Smooth muscle cell (in vitro differentiated cells): ENCODE measurements at regions not wholly inside any gene's neighbourhood (a gene's known extent, or its start where the extent isn't known, plus 50 kb on each side); places are given as distances from the start of the nearest gene placed in this dataset.

Experiments used
- DNase-seq: peaks from one replicate; lab custom pipeline; 2025; ENCODE audit not compliant: unreplicated experiment; lab: John Stamatoyannopoulos, UW
- H2AFZ ChIP-seq: fragments of 200-600 bp; sonication (generic); 2 replicates; pipeline ENCODE4 v1.6.0; 2016; ENCODE audit warnings: antibody characterized with exemption, low read depth, mild to moderate bottlenecking
- H3F3A ChIP-seq: fragments of 200-600 bp; sonication (generic); 2 replicates; pipeline ENCODE4 v1.6.0; 2017; ENCODE audit warnings: antibody characterized with exemption, low read depth
- H3K27ac ChIP-seq: fragments of 200-600 bp; sonication (generic); 2 replicates; pipeline ENCODE4 v1.5.1; 2016; ENCODE audit warnings: low read depth, mild to moderate bottlenecking
- H3K27me3 ChIP-seq: fragments of 200-600 bp; sonication (generic); 2 replicates; pipeline ENCODE4 v1.6.1; 2016; ENCODE audit warnings: low read depth, mild to moderate bottlenecking
- H3K36me3 ChIP-seq: fragments of 200-600 bp; sonication (generic); 2 replicates; pipeline ENCODE4 v1.5.1; 2016; ENCODE audit warnings: low read depth
- H3K4me1 ChIP-seq: fragments of 200-600 bp; sonication (generic); 2 replicates; pipeline ENCODE4 v1.5.1; 2016; ENCODE audit warnings: low read depth
- H3K4me2 ChIP-seq: fragments of 200-600 bp; sonication (generic); 2 replicates; pipeline ENCODE4 v1.6.0; 2016; ENCODE audit warnings: mild to moderate bottlenecking
- H3K4me3 ChIP-seq: fragments of 200-600 bp; sonication (generic); 2 replicates; pipeline ENCODE4 v1.5.1; 2016; ENCODE audit warnings: mild to moderate bottlenecking
- H3K79me2 ChIP-seq: fragments of 200-600 bp; sonication (generic); 2 replicates; pipeline ENCODE4 v1.6.0; 2016; ENCODE audit warnings: low read depth, mild to moderate bottlenecking
- H3K9ac ChIP-seq: fragments of 200-600 bp; sonication (generic); 2 replicates; pipeline ENCODE4 v1.6.0; 2016; ENCODE audit warnings: low read depth
- H3K9me3 ChIP-seq: fragments of 200-600 bp; sonication (generic); replicated peaks from 2 replicates; pipeline ENCODE4 v1.5.1; 2016; ENCODE audit warnings: low read depth
- H4K20me1 ChIP-seq: fragments of 200-600 bp; sonication (generic); 2 replicates; pipeline ENCODE4 v1.6.0; 2016; ENCODE audit warnings: low read depth
- WGBS: methylation state at CpG from one replicate; pipeline ENCODE4 v1.1.7; 2016; ENCODE audit warnings: low lambda C conversion rate; 5-methylcytosine and 5-hydroxymethylcytosine counted together
- TF ChIP-seq, protein P1 (sequence below): fragments of 200-600 bp; sonication (generic); IDR thresholded peaks from 2 replicates; pipeline ENCODE4 v1.5.1; 2017; ENCODE audit warnings: borderline replicate concordance, mild to moderate bottlenecking, antibody characterized with exemption; ENCODE audit not compliant: insufficient read depth, poor library complexity, severe bottlenecking

DNA sequence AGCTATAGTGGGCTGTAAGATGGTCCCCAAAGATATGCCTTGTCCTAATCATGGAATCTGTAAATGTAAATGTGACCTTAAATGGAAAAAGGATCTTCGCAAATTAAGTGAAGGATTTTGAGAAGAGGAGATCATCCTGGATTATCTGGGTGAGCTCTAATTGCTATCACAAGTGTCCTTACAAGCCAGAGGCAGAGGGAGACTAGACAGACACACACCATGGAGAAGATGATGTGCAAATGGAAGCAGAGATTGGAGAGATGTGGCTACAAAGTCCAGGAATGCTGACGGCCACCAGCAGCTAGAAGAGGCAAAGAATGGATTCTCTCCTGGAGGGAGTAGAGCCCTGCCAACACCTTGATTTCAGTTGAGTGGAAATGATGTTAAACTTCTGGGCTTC is 102.3 kb upstream of the PROK2 start:
- Histone ChIP-seq H2AFZ (no peak overlapping the region), H4K20me1 (no peaks in the 10 kb centered on the region), H3K9me3 (no peaks in the 10 kb centered on the region), H3K79me2 (no peaks in the 10 kb centered on the region), H3K27me3 (no peaks in the 10 kb centered on the region), H3K4me2 (no peak overlapping the region), H3K27ac (no peak overlapping the region), H3F3A (peaks cover 7% of the 10 kb centered on the region), H3K4me1 (peaks cover 18% of the 10 kb centered on the region), H3K36me3 (no peaks in the 10 kb centered on the region), H3K9ac (no peak overlapping the region), H3K4me3 (no peak overlapping the region)
- WGBS, result 59% methylated on average over 2 of the region's 2 CpGs
- TF ChIP-seq, protein P1, sequence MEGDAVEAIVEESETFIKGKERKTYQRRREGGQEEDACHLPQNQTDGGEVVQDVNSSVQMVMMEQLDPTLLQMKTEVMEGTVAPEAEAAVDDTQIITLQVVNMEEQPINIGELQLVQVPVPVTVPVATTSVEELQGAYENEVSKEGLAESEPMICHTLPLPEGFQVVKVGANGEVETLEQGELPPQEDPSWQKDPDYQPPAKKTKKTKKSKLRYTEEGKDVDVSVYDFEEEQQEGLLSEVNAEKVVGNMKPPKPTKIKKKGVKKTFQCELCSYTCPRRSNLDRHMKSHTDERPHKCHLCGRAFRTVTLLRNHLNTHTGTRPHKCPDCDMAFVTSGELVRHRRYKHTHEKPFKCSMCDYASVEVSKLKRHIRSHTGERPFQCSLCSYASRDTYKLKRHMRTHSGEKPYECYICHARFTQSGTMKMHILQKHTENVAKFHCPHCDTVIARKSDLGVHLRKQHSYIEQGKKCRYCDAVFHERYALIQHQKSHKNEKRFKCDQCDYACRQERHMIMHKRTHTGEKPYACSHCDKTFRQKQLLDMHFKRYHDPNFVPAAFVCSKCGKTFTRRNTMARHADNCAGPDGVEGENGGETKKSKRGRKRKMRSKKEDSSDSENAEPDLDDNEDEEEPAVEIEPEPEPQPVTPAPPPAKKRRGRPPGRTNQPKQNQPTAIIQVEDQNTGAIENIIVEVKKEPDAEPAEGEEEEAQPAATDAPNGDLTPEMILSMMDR, result no peak
- no peak for DNase-seq

DNA sequence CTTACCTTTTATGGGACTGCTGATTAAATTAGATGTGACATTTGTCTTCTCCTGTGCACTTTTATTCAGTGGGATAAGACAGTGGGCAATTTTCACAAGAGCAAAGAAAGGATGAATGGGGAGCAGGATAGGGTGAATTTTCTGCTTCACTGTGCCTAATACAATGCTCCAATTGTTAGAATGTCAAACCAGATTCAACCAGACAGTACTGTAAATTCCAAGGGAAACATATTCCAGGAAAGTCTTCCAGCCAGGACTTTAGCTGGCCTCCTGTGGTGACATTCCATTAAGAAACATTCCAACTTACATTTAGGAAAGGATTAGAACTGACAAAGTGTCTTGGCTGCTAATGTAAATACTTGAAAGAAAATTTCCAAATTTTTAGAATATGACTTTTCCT is 100.1 kb upstream of the PROK2 start:
- no peak for DNase-seq
- no peaks in the 10 kb centered on the region for H3K79me2 ChIP-seq
- peaks cover 7% of the 10 kb centered on the region for H3F3A ChIP-seq
- H3K4me2 ChIP-seq, result peak overlapping the region; percentile 68
- H3K36me3 ChIP-seq, result no peaks in the 10 kb centered on the region
- peak overlapping the region; percentile 84 for H2AFZ ChIP-seq
- no peaks in the 10 kb centered on the region for H3K27me3 ChIP-seq
- H3K9me3 ChIP-seq, result no peaks in the 10 kb centered on the region
- H3K9ac ChIP-seq, result no peak overlapping the region
- H4K20me1 ChIP-seq, result no peaks in the 10 kb centered on the region
- TF ChIP-seq, protein P1, result no peak
- H3K4me1 ChIP-seq, result peaks cover 18% of the 10 kb centered on the region
- no peak overlapping the region for H3K4me3 ChIP-seq
- H3K27ac ChIP-seq, result no peak overlapping the region

DNA sequence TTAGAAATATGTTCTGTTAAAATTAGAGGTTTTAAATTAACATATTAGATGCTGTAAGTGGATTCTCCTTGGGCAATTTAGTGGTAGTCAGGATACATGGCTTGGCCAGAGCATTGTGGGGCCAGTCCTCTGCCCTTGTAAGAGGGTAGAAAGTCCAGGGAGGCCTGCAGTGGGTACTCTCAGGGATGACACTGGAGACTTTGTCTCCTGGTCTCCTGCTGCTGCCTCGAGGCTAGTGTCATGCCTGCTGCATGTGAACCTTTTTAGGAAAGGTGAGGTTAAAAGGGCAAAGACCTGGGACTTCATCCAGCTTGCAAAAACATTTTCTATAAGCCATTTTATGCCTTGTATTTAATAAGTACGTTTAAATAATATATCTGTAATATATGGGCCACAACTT is 96.8 kb upstream of the PROK2 start:
- TF ChIP-seq, protein P1, result no peak
- WGBS, result 83% methylated on average over 2 of the region's 2 CpGs
- Histone ChIP-seq H4K20me1 (no peaks in the 10 kb centered on the region), H2AFZ (no peak overlapping the region), H3K27me3 (no peaks in the 10 kb centered on the region), H3K4me3 (no peak overlapping the region), H3K9ac (no peak overlapping the region), H3K9me3 (no peaks in the 10 kb centered on the region), H3K79me2 (no peaks in the 10 kb centered on the region), H3F3A (peaks cover 7% of the 10 kb centered on the region), H3K36me3 (no peaks in the 10 kb centered on the region), H3K4me2 (no peak overlapping the region), H3K4me1 (peaks cover 18% of the 10 kb centered on the region), H3K27ac (no peak overlapping the region)
- no peak for DNase-seq

DNA sequence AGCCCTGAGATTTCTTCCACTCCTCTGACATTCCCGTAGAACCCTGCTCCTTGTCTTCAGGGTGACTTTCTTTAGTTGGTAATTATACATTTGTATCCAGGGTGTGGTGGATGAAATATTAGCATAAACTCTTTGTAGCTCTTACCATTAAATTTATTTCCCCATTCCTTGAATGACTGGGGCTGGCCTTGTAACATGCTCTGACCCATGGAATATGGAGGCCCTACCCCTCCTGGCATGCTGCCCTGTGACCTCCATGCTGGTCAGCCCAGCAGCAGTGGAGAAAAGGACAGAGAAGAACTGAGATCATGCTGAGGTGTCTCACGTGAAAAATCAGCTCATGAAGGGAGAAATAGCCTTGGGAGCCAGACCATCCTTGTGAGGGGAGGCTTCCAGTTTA is 96.1 kb upstream of the PROK2 start:
- TF ChIP-seq, protein P1, result no peak
- no peak for DNase-seq
- 93% methylated on average over 2 of the region's 2 CpGs for WGBS
- H3K79me2 ChIP-seq, result no peaks in the 10 kb centered on the region
- H3K27ac ChIP-seq, result no peak overlapping the region
- peaks cover 18% of the 10 kb centered on the region for H3K4me1 ChIP-seq
- H3K4me2 ChIP-seq, result no peak overlapping the region
- no peaks in the 10 kb centered on the region for H3K27me3 ChIP-seq
- no peaks in the 10 kb centered on the region for H4K20me1 ChIP-seq
- H3F3A ChIP-seq, result peaks cover 7% of the 10 kb centered on the region
- no peak overlapping the region for H3K4me3 ChIP-seq
- no peak overlapping the region for H3K9ac ChIP-seq
- no peaks in the 10 kb centered on the region for H3K36me3 ChIP-seq
- H3K9me3 ChIP-seq, result no peaks in the 10 kb centered on the region
- H2AFZ ChIP-seq, result no peak overlapping the region
